ENCODE measurements at regions not wholly inside any gene's neighbourhood (a gene's known extent, or its start where the extent isn't known, plus 50 kb on each side); places are given as distances from the start of the nearest gene placed in this dataset.
"Not testable (repeated sequence)": the region's sequence is repeated elsewhere in the genome, so short reads cannot be mapped to it uniquely, and the experiment has no call there.

- no peak for DNase-seq (ENCODE audit: low read depth, low spot score)
Measured at GRCh38 chr1:213417225-213417820, 366.3 kb downstream of the RPS6KC1 start.

GRCh38 chr1:213417846-213418245 lies 366.8 kb downstream of the RPS6KC1 start:
- no peak for DNase-seq (ENCODE audit: low read depth, low spot score)

GRCh38 chr1:213418268-213419071 lies 367.4 kb downstream of the RPS6KC1 start:
- no peak for DNase-seq (ENCODE audit: low read depth, low spot score)

- no peak for DNase-seq (ENCODE audit: low read depth, low spot score)
Measured at GRCh38 chr1:213419401-213420030, 368.5 kb downstream of the RPS6KC1 start.

GRCh38 chr1:213421178-213421577 lies 370.1 kb downstream of the RPS6KC1 start:
- not testable (repeated sequence) for DNase-seq (ENCODE audit: low read depth, low spot score)

GRCh38 chr1:213423041-213423440 lies 372.0 kb downstream of the RPS6KC1 start:
- DNase-seq (ENCODE audit: low read depth, low spot score), result no peak

- DNase-seq (ENCODE audit: low read depth, low spot score), result no peak
Measured at GRCh38 chr1:213423605-213424004, 372.6 kb downstream of the RPS6KC1 start.

- DNase-seq (ENCODE audit: low read depth, low spot score), result no peak
Measured at GRCh38 chr1:213425376-213426030, 374.5 kb downstream of the RPS6KC1 start.

- DNase-seq (ENCODE audit: low read depth, low spot score), result no peak
Measured at GRCh38 chr1:213429642-213430041, 378.6 kb downstream of the RPS6KC1 start.

GRCh38 chr1:213435715-213436114 lies 384.7 kb downstream of the RPS6KC1 start:
- DNase-seq (ENCODE audit: low read depth, low spot score), result no peak

- no peak for DNase-seq (ENCODE audit: low read depth, low spot score)
Measured at GRCh38 chr1:213438339-213438738, 387.3 kb downstream of the RPS6KC1 start.

GRCh38 chr1:213439703-213440102 lies 388.7 kb downstream of the RPS6KC1 start:
- DNase-seq (ENCODE audit: low read depth, low spot score), result no peak

- no peak for DNase-seq (ENCODE audit: low read depth, low spot score)
Measured at GRCh38 chr1:213440766-213441165, 389.7 kb downstream of the RPS6KC1 start.

GRCh38 chr1:213443415-213443814 lies 392.4 kb downstream of the RPS6KC1 start:
- DNase-seq (ENCODE audit: low read depth, low spot score), result no peak

GRCh38 chr1:213444224-213444623 lies 393.2 kb downstream of the RPS6KC1 start:
- no peak for DNase-seq (ENCODE audit: low read depth, low spot score)

- no peak for DNase-seq (ENCODE audit: low read depth, low spot score)
Measured at GRCh38 chr1:213446496-213446895, 395.5 kb downstream of the RPS6KC1 start.

- DNase-seq (ENCODE audit: low read depth, low spot score), result no peak
Measured at GRCh38 chr1:213448360-213448759, 397.3 kb downstream of the RPS6KC1 start.

- no peak for DNase-seq (ENCODE audit: low read depth, low spot score)
Measured at GRCh38 chr1:213448776-213449175, 397.7 kb downstream of the RPS6KC1 start.

- DNase-seq (ENCODE audit: low read depth, low spot score), result no peak
Measured at GRCh38 chr1:213452501-213452900, 401.5 kb downstream of the RPS6KC1 start.

- DNase-seq (ENCODE audit: low read depth, low spot score), result no peak
Measured at GRCh38 chr1:213457186-213457585, 406.1 kb downstream of the RPS6KC1 start.

- no peak for DNase-seq (ENCODE audit: low read depth, low spot score)
Measured at GRCh38 chr1:213457733-213458132, 406.7 kb downstream of the RPS6KC1 start.

GRCh38 chr1:213462374-213462773 lies 411.3 kb downstream of the RPS6KC1 start:
- not testable (repeated sequence) for DNase-seq (ENCODE audit: low read depth, low spot score)

Measured in brain pericyte (primary cell).